Sigmoid colon (tissue), 3 donors: ENCODE measurements at regions not wholly inside any gene's neighbourhood (a gene's known extent, or its start where the extent isn't known, plus 50 kb on each side); places are given as distances from the start of the nearest gene placed in this dataset.

ENCODE experiments used
- CTCF ChIP-seq, 4 experiments: fragments of 450-650 bp in 3 of 4; fragments of 200-600 bp in 1 of 4; IDR thresholded peaks; one replicate each; pipeline ENCODE4 v1.5.1; 2016 to 2019; ENCODE audit warnings: antibody characterized with exemption in 4 of 4, mild to moderate bottlenecking in 3 of 4, moderate library complexity in 2 of 4
- POLR2A ChIP-seq, 2 donors: fragments of 450-650 bp; IDR thresholded peaks; one replicate each; pipeline ENCODE4 v1.6.1; 2016; ENCODE audit warnings: antibody characterized with exemption in 2 of 2, mild to moderate bottlenecking in 2 of 2, moderate library complexity in 2 of 2

- TF ChIP-seq CTCF (IDR thresholded peaks at IDR 0.05) (no peak), POLR2A (IDR thresholded peaks at IDR 0.05) (no peak)
These were observed 66.3 kb downstream of the GLUL start for GRCh38 chr1:182325339-182325738.
